ENCODE measurements at regions not wholly inside any gene's neighbourhood (a gene's known extent, or its start where the extent isn't known, plus 50 kb on each side); places are given as distances from the start of the nearest gene placed in this dataset.
"Not testable (repeated sequence)": the region's sequence is repeated elsewhere in the genome, so short reads cannot be mapped to it uniquely, and the experiment has no call there.

DNA sequence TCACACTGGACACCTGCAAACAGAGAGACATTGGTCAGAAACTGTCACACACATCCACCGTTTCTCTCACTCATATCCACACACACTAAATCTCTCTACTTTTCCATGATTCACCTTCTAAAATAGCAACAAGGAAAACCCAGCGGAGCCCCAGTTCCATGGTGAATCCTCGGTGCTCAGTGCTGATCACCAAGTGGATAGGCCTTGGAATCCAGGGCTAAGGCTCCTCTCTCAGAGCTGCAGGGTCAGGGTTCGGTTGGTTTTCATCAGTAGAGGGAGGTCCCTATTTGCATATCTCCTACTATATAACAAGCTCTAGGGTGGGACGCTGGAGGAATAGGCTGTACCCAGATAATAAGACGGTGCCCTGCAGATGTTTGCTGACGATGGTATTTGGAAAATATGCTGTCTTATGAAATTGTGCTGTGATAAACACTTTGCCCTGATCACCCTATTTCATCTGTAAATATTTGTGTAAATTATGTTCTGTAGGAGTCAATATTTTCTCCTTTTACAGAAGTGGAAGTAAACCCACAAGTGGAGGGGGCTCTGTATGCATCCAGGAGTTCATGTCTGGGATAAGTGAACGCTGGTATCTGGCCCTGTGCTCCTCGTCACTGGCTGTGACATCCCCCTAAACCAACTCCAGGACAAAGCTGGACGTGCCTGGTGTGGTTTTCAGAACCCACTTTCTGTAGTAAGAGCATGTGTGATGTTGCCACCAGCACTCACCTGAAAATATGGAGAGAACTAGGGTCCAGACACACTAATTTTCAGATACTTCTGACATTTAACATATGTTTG, 709.2 kb downstream of the TMEM121 start:
- no peak for DNase-seq (ENCODE audit: low read depth)
- no peak overlapping the region for H3K4me3 ChIP-seq (ENCODE audit: low read length)
- TF ChIP-seq, protein P1, sequence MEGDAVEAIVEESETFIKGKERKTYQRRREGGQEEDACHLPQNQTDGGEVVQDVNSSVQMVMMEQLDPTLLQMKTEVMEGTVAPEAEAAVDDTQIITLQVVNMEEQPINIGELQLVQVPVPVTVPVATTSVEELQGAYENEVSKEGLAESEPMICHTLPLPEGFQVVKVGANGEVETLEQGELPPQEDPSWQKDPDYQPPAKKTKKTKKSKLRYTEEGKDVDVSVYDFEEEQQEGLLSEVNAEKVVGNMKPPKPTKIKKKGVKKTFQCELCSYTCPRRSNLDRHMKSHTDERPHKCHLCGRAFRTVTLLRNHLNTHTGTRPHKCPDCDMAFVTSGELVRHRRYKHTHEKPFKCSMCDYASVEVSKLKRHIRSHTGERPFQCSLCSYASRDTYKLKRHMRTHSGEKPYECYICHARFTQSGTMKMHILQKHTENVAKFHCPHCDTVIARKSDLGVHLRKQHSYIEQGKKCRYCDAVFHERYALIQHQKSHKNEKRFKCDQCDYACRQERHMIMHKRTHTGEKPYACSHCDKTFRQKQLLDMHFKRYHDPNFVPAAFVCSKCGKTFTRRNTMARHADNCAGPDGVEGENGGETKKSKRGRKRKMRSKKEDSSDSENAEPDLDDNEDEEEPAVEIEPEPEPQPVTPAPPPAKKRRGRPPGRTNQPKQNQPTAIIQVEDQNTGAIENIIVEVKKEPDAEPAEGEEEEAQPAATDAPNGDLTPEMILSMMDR (conservative IDR thresholded peaks at IDR 0.05; ENCODE audit: low read depth, low read length) = no peak

DNA sequence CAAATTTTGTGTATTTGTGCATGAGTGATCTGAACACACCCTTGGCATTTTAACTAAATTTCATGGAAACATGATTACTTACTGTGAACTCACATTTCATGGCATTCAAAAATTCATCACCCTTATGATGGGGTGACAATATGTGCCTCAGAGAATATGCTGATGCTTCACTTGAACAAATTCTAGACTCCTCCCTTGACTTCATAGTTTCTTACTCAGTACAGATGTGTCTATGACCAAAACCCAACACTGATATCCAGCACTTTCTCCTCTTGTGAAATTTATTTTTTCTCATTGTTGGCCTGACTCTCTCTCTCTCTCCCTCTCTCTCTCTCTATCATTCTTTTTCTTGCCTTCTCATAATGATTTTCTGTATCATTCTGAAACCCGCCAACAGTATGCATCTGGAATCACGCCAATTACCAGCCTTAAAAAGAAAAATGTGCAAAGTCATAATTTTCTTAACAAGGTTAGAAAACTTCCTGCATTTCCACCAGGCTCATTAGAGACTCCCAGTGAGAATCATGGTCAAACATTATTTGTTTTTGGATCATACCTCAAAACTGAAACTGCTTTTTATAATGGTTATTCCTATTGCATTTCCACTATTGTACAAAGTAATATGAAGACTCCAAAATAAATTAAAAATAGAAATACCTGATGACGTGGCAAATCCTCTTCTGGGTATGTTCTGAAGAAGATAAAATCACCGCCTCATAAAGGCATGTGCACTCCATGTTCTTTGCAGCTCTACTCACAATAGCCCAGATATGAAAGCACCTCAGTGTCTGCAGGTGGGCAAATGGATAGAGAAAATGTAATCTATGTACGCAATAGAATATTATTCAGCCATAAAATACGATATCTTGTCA, 722.2 kb downstream of the TMEM121 start:
- no peak for DNase-seq (ENCODE audit: low read depth)
- TF ChIP-seq, protein P1 (conservative IDR thresholded peaks at IDR 0.05; ENCODE audit: low read depth, low read length) = no peak
- H3K4me3 ChIP-seq (ENCODE audit: low read length) = no peak overlapping the region

DNA sequence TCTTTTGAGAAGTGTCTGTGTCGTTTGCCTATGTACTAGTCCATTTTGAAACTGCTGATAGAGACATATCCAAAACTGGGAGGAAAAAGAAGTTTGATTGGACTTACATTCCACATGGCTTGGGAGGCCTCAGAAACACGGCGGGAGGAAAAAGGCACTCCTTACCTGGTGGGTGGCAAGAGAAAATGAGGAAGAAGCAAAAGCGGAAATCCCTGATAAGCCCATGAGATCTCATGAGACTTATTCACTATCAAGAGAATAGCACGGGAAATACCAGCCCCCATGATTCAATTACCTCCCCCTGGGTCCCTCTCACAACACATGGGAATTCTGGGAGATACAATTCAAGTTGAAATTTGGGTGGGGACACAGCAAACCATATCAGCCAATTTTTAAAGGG, 727.6 kb downstream of the TMEM121 start:
- DNase-seq (ENCODE audit: low read depth) = not testable (repeated sequence)

DNA sequence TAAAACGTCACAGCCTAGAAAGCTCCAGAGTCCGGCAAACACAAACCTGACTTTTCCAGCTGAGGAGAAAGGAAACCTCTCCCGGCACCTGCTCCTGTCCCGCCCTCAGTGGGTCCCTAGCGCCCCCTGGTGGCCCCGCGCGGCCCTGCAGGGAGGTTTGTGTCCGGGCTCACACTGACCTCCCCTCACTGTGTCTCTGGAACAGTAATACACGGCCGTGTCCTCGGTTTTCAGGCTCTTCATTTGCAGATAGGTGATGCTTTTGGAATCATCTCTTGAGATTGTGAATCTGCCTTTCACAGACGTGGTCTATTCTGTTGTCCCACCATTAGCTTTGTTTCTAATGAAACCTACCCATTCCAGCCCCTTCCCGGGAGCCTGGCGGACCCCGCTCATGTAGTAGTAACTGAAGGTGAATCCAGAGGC, 731.2 kb downstream of the TMEM121 start:
- not testable (repeated sequence) for H3K4me3 ChIP-seq (ENCODE audit: low read length); DNase-seq (ENCODE audit: low read depth)

More for the DNA sequence above, 727.6 kb downstream of the TMEM121 start:
- not testable (repeated sequence) for H3K4me3 ChIP-seq (ENCODE audit: low read length)

DNA sequence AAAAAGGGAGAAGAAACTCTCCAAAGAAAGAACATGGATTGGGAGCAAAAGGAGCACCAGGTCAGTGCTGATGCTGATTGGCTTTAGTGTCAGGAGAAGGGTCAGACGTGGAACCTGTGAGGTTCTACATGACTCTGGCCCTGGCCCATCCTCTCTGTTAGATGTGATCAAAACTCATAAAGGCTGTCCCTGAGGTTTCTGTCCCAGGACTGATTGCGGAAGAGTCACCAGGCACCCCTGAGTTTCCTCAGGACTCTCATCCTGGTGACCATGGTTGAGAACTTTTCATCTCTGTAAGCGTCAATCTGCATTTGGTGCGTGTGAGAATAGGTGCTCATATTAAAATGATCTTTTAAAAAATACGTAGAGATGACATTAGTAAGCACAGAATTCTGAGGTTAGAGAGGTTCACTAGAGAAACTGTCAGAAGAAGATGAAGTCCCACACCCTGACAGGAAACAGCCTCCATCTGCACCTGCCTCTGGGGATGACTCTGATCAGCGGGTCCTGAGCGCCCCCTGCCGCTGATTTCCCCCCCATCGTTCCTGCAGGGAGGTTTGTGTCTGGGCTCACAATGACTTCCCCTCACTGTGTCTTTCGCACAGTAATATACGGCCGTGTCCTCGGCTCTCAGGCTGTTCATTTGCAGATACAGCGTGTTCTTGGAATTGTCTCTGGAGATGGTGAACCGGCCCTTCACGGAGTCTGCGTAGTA, 741.8 kb downstream of the TMEM121 start:
- no peak for DNase-seq (ENCODE audit: low read depth)

DNA sequence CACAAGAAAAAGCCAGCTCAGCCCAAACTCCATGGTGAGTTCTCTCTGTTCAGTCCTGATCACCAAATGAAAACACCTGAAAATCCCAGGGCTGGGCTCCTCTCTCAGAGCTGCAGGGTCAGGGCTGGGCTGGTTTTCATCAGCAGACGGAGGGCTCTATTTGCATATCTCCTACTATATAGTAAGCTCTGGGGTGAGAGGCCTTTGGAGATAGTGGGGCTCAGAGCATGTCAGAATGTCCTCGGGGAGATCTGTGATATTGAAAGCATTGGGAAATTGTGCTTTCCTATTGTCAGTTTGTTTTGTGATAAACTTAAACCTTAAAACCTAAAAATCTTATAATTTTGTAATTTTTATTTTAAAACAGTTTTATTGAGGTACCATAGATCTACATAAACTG, 742.6 kb downstream of the TMEM121 start:
- TF ChIP-seq, protein P1 (conservative IDR thresholded peaks at IDR 0.05; ENCODE audit: low read depth, low read length) = no peak
- H3K4me3 ChIP-seq (ENCODE audit: low read length) = no peak overlapping the region
- DNase-seq (ENCODE audit: low read depth) = no peak

More for the DNA sequence above, 741.8 kb downstream of the TMEM121 start:
- no peak overlapping the region for H3K4me3 ChIP-seq (ENCODE audit: low read length)
- TF ChIP-seq, protein P1 (conservative IDR thresholded peaks at IDR 0.05; ENCODE audit: low read depth, low read length) = no peak

DNA sequence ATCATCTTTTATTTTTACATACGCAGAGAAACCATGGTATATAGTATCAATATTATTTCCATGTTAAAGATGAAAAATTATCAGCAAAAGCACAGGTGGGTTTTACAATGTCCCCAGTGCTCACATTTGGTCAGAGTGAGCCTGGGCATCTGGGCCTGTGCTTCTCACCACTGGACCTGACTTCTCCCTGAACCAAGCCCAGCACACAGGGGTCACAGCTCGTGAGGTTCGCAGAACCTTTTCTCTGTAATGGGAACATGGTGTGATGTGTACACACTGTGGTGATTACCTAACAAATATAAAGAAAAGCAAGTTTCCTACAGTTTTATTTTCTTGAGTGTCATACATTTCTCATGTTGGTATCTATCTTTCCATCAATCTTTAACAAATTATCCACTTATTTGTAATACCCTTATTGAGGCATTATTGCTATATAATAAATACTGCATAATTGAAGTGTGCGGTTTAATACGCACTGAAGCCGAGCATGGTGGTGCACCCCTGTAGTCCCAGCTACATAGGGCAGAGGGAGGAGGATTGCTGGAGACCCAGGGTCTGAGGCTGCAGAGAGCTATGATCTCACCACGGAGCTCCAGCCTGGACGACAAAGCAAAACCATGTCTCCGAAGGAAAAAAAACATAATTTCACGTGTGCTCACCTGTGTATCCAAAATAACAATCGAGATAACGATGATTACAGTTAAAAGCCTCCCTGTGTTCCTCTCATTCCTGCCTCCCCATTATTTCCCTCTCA, 743.2 kb downstream of the TMEM121 start:
- H3K4me3 ChIP-seq (ENCODE audit: low read length) = no peak overlapping the region
- DNase-seq (ENCODE audit: low read depth) = no peak
- TF ChIP-seq, protein P1 (conservative IDR thresholded peaks at IDR 0.05; ENCODE audit: low read depth, low read length) = no peak

DNA sequence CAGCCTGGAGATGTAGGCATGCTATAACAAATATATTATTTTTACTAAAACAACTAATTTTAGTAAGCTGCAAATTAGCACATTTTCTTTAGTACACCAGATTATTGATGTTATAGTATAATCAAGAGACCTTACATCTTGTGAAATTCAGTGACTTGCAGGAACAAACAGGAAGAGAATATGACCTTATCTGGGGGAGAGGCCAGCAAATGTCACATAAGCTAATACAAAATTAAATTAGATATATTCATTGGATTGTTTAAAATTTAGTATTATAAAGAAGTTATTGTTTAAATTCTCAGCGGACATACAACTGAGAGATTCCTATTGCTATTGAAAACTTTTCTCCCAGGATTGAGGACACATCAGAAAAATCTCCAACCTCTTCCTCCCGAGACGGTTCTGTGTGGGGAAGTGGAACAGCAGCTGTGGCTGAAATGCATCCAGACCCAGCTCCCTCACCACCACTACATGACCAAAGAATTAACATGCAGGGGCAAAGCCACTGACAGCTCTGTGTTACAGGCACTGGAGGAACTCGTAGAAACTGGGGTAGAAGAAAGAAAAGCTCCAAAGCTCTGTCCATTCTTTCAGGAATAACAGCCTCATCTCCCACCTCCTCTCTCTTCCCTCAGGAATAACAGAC, 744.2 kb downstream of the TMEM121 start:
- DNase-seq (ENCODE audit: low read depth); H3K4me3 ChIP-seq (ENCODE audit: low read length): not testable (repeated sequence)
